Stimulated activated CD8-positive, alpha-beta memory T cell treated with anti-CD3 and anti-CD28 coated beads, Interleukin-15, amount 100 ng/mL, for 24 hours (primary cell): ENCODE measurements at regions not wholly inside any gene's neighbourhood (a gene's known extent, or its start where the extent isn't known, plus 50 kb on each side); places are given as distances from the start of the nearest gene placed in this dataset.

Experiments
- DNase-seq: peaks from one replicate; pipeline ENCODE4 v3.0.0-alpha.2; 2020; ENCODE audit warnings: low read depth

- DNase-seq: no peak
Measured at GRCh38 chr21:43348170-43348766, 78.7 kb downstream of the SIK1 start.

- no peak for DNase-seq
Measured at GRCh38 chr21:43347461-43348169, 79.3 kb downstream of the SIK1 start.

DNA sequence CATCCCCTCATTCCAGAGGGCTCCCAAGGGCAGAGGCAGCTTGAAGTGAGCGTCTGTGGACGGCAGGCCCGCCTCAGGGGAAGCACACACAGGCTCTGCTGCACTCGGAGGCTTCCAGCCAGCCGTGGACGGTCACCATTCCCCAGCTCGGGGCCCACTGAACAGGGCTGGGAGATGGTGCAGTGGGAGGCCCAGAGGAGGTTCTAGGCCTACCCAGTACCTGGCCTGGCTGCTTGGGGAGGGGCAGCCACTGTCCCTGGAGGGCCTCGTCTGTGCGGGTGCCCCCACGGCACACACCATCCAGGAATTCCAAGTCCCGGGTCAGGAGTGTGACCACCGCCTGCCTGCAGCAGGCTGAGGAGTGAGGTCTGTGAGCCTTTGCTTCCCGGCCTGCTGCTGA is 80.4 kb downstream of the SIK1 start:
- no peak for DNase-seq

DNA sequence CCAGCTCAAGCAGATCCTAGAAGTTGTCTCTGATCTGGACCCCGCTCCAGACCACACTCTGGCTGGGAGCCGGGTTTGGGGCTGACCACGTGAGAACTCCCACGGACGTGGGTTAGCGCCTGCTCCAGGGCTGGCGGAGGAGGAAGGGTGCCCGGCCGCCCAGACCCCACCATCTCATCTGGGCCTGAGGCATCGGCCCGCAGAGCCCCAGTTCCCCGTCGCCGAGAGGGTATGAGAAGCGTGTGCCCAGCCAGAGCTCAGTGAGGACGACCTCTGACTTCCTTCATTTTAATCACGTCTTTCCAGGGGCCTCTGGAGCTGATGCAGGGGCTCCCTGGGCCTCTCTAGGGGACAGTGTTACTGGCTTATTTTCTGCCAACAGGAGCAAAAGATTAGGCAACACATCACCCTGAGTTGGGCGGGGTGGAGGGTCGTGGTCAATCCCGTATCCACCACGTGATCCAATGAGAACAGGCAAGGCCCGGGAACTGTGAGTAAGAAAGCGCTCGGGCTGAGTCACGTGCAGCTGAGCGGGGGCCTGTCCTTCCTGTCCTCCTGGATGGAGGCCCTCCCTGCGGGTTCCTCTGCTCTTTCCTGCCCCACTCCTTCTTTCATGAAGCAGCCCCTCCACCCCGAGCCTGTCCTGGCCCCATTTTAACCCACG is 81.1 kb downstream of the SIK1 start:
- DNase-seq: no peak

DNA sequence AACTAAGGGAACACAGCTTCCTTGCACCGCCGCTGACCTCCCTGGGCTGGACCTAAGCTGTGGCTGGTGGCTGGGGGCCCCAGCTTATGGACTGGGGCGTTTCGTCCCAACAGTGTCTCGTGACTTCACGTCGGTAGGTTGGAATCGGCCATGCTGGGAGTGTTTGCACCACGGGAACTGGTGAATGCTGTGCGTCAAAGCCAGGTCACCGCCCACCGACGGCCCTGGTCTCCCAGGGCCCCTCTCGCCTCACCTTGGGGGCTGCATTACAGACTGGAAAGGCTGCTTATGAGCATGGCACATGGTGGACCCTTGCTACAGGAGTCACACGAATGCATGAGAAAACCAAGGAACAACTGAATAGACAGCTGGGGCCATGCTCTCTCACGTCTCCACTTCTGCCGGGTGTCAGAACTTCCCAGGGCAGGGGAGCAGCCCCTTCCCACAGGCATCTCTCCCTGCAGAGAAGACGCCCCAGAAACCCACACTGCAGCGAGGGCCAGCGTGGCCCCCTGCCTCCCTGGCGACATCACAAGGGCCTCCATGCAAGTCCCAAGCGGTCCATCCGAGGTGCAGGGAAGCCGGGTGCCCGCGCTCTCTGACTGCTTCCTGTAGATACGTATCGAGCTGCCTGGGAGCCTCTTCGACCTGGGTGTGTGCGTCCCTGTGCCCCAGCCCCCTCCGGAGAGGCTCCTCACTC is 81.7 kb downstream of the SIK1 start:
- no peak for DNase-seq

- no peak for DNase-seq
Measured at GRCh38 chr21:43343992-43344886, 82.7 kb downstream of the SIK1 start.

DNA sequence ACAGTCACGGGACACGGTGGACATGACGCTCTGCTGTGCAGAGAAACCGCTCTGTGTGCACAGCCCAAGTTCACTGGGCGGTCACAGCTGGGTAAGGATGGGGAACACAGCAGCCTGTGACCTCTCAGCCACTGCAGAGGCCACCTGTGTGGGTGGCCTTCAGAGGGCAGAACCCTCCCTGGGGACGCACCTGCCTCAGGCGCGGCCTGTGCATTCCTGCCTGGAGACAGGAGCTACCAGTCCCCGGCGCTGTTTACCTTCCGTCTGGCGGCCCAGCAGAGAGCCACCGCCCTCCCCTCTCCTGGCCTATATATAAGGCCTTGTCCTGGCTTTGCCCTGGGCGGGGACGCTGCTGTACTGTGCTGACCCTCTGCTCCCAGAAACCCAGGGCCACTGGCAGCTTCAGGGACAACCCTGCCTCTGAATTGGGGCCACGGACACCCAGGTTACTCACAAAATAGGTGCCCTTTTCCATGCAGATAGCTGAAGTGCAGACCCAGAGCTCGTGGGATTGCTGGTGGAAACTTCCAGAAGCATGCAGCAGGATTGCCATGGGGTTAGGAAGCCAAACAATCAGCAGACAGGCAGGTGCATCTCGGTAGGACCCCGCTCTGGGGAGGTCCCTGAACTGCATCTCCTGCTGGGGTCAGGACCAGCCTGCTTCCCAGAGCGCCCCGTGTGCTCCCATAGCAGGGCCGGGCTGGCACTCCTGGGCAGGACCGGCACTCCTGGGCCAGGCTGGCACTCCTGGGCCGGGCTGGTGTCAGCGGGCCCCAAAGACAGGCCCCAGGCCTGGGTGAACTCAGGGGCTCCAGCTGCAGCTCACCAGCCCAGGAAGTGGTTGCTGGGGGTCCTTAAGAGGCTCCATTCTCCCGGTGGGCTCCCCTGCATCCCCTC is 83.6 kb downstream of the SIK1 start:
- no peak for DNase-seq

GRCh38 chr21:43342301-43342881 is 84.5 kb downstream of the SIK1 start:
- no peak for DNase-seq

- DNase-seq: no peak
Measured at GRCh38 chr21:43341378-43342161, 85.4 kb downstream of the SIK1 start.

DNA sequence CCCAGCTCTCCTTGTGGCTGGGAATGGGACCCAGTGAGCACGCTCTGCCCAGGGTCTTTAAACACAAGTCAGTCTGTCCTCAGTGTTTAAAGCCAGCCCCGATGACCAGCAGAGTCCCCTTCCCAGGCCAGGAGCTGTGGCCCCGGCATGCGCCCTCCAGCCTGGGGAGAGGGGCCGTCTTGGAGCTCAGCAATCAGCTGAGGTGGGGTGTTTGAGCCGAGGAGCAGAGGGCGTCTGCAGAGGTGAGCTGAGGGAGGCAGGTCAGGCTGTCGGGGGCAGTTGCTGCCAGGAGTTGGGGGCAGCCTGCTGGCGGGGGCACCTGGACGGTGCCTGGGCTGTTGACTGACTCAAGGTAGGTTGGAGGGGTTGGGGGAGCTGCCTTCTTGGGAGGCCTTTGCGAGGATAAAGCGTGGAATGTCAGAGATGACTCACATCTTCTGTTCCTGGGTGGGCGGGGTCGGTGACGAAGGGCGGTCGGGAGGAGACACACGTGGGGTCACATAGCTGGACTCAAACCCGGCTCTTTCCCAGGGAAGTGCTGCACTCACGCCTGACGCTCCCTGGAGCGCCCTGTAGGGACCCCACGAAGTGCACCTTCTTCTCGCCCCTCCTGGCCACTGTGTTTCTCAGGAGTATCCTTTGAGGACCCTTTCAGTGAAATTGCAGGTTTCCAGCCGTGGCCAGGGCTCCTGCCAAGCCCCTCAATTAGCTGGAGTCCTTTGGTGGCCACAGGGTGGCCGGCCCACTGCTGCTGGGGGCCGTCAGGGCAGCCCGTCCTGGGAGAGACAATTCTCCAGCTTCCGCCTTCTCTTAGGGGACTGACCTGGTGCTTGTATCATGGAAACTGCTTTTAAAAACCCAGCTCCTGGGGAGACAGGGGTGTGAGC is 86.2 kb downstream of the SIK1 start:
- no peak for DNase-seq

DNA sequence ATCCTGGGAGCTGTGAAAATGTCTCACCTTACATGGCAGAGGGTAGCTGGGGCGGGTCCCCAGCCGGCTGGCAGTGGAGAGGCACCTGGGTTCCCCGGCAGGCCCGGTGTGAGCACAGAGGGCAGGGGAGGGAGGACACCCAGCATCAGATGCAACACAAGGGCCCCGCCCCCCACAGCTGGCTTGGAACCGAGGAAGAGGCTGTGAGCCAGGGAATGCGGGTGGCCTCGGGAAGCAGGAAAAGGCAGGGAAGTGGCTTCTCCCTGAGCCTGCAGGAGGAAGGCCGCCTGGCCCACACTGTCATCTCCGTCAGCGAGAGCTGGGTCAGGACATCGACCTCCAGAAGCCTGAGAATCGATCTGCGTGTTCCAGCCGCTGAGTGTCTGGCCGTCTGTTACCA is 87.3 kb downstream of the SIK1 start:
- DNase-seq: no peak

DNA sequence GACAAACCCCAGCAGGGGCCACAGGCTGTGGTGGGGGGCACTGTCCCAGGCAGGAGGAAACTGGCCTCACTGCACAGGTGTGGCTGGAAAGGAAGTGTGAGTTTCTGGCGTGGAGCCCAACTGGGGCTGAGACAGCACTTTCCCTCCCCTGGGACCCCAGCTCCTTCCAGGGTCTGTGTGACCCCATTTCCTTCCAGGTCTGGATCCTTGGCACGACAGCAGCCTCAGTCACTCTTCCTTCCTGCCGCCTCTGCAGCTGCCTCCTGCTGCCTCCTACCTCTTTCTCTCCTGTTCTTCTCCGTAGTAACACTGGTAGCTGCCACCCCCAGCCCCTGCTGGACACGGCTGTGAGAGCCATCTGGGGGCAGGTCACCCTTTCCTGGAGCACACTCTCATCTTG is 88.0 kb downstream of the SIK1 start:
- no peak for DNase-seq

GRCh38 chr21:43337901-43338655 is 88.9 kb downstream of the SIK1 start:
- no peak for DNase-seq

GRCh38 chr21:43335119-43335518 is 91.8 kb downstream of the SIK1 start:
- DNase-seq: no peak

DNA sequence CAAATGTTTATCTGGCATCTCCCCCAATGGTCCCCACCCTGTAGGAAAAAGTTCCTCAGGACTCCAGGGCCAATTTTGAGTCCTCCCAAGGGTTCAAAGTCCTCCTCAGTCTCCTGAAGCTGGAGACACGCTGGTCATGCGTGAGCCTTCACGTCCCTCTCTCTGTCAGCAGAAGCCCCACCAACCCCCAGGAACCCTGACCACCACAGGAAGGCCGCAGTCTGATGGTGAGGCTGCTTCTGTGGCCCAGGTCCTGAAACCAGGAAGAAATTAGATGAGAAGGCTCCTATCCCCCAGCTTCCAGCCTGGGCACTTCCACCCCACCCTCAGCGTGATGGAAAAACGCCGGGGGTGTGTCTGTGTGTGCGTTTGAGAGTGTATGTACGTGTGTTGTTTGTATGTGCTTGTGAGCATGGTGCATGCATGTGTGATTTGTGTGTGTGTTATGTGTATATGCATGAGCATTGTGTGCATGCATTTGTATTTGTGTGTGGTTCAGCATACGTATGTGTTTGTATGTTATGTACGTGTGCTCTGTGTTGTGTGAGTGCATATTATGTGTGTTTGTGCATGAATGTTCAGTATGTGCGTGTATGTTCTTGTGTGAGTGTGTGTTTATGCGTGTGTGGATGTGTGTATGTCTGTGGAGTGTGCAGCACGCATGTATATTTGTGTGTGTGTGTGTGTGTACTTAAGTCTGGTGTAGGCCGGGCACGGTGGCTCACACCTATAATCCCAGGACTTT is 92.5 kb downstream of the SIK1 start:
- DNase-seq: no peak

DNA sequence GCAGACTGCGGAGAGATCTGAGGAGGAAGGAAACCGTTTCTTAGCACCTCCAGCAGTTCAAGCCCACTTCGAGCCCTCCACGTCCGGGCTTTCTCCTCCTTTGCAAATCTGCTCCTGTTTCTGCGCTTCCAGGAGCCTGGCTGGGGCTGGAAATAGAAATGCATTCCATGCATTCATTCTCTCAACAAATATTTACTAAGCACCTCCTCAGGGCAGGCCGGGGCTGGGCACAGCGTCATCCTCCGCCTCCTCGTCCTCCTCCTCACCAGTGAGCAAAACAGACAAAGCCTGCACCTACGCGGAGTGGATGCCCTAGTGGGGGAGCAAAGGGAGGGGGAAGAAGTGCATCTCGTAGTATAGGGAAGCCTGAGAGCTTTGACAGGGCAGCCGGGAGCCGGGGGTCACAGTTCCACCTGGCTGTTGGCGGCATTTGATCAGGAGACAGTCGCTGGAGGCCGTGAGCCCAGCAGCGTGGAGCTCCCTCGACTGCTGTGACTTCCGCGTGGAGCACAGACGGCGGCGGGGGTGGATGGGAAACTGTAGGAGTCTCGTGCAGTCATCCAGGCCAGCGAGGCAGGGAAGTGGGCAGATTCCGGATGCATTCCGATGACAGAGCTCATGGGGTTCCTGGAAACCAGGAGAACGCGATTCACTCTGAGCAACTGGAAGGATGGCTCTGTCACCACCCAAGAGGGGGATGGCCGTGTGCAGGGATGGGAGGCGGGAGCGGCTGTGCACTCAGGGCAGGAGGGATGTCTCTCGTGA is 93.5 kb downstream of the SIK1 start:
- no peak for DNase-seq
